ENCODE measurements at regions not wholly inside any gene's neighbourhood (a gene's known extent, or its start where the extent isn't known, plus 50 kb on each side); places are given as distances from the start of the nearest gene placed in this dataset.

GRCh38 chr2:200101922-200102321, 146.5 kb downstream of the MAIP1 start:
- H2AFZ ChIP-seq (ENCODE audit: insufficient read depth, low read length, poor library complexity), result no peak overlapping the region
- H4K12ac ChIP-seq (ENCODE audit: low read depth, low read length), result no peak overlapping the region
- H3K4me3 ChIP-seq (ENCODE audit: low read depth, low read length), result no peak overlapping the region
- H3K4me2 ChIP-seq (ENCODE audit: low read length), result no peak overlapping the region
- no peak overlapping the region for H3K14ac ChIP-seq (ENCODE audit: low read length)
- H4K8ac ChIP-seq (ENCODE audit: low read depth, low read length), result no peak overlapping the region
- H3K4ac ChIP-seq (ENCODE audit: low read depth, low read length), result no peak overlapping the region
- no peaks in the 10 kb centered on the region for H3K79me2 ChIP-seq (ENCODE audit: control insufficient read depth, insufficient read depth, low read length, poor library complexity)
- H3K18ac ChIP-seq (ENCODE audit: low read length), result no peak overlapping the region
- peaks cover 4% of the 10 kb centered on the region for H3K79me1 ChIP-seq (ENCODE audit: low read length)
- DNase-seq, result no peak
- peak overlapping the region; percentile 32 for H4K91ac ChIP-seq (ENCODE audit: low read depth, low read length)
- H2BK12ac ChIP-seq (ENCODE audit: low read length), result no peak overlapping the region
- no peak overlapping the region for H2BK120ac ChIP-seq (ENCODE audit: insufficient read depth, low read length, poor library complexity)
- no peaks in the 10 kb centered on the region for H3K36me3 ChIP-seq (ENCODE audit: control insufficient read depth in 1 of 2, insufficient read depth in 2 of 2, low read length in 2 of 2)
- peaks cover 0 to 3% of the 10 kb centered on the region in 2 experiments for H3K4me1 ChIP-seq (ENCODE audit: control insufficient read depth in 1 of 2, insufficient read depth in 2 of 2, low read length in 2 of 2)
- H2AK5ac ChIP-seq (ENCODE audit: low read length), result no peak overlapping the region
- no peak overlapping the region for H3K9ac ChIP-seq (ENCODE audit: low read length)
- no peaks in the 10 kb centered on the region for H3K27me3 ChIP-seq (ENCODE audit: insufficient read depth, low read length)
- H2BK5ac ChIP-seq (ENCODE audit: low read depth, low read length, poor library complexity), result no peak overlapping the region
- no peak overlapping the region for H3K23ac ChIP-seq (ENCODE audit: low read length)
- H3K9me3 ChIP-seq (ENCODE audit: insufficient read depth, low read depth, low read length), result no peaks in the 10 kb centered on the region
- WGBS (ENCODE audit: extremely low coverage, insufficient coverage, insufficient read length), result no CpG with 5 or more reads among the region's 4 CpGs
- no peak overlapping the region for H3K27ac ChIP-seq (ENCODE audit: low read depth, low read length)

DNA sequence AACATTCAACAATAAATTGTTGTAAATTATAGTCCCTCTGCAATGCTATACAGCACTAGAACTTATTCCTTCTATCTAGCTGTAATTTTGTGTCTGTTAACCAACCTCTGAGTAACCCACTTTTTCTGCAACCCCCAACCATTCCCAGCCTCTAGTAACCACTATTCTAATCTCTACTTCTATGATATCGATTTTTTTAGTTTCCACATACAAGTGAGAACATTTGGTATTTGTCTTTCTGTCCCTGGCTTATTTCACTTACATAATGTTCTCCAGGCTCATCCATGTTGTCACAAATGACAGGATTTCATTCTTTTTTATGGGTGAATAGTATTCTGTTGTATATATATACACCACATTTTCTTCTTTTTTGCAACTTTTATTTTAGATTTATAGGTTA, 147.6 kb downstream of the MAIP1 start:
- no peak overlapping the region for H4K12ac ChIP-seq (ENCODE audit: low read depth, low read length)
- H3K9me3 ChIP-seq (ENCODE audit: insufficient read depth, low read depth, low read length), result no peaks in the 10 kb centered on the region
- H3K36me3 ChIP-seq (ENCODE audit: control insufficient read depth in 1 of 2, insufficient read depth in 2 of 2, low read length in 2 of 2), result no peaks in the 10 kb centered on the region
- no peaks in the 10 kb centered on the region for H3K27me3 ChIP-seq (ENCODE audit: insufficient read depth, low read length)
- no peak overlapping the region for H3K27ac ChIP-seq (ENCODE audit: low read depth, low read length)
- no peak overlapping the region for H2BK12ac ChIP-seq (ENCODE audit: low read length)
- H4K91ac ChIP-seq (ENCODE audit: low read depth, low read length), result no peak overlapping the region
- no CpG with 5 or more reads among the region's 1 CpG for WGBS (ENCODE audit: extremely low coverage, insufficient coverage, insufficient read length)
- peaks cover 4% of the 10 kb centered on the region for H3K79me1 ChIP-seq (ENCODE audit: low read length)
- no peak overlapping the region for H3K4me3 ChIP-seq (ENCODE audit: low read depth, low read length)
- no peaks in the 10 kb centered on the region for H3K79me2 ChIP-seq (ENCODE audit: control insufficient read depth, insufficient read depth, low read length, poor library complexity)
- no peak overlapping the region for H2AK5ac ChIP-seq (ENCODE audit: low read length)
- H2BK5ac ChIP-seq (ENCODE audit: low read depth, low read length, poor library complexity), result no peak overlapping the region
- peaks cover 0 to 3% of the 10 kb centered on the region in 2 experiments for H3K4me1 ChIP-seq (ENCODE audit: control insufficient read depth in 1 of 2, insufficient read depth in 2 of 2, low read length in 2 of 2)
- H2BK120ac ChIP-seq (ENCODE audit: insufficient read depth, low read length, poor library complexity), result no peak overlapping the region
- no peak overlapping the region for H3K14ac ChIP-seq (ENCODE audit: low read length)
- DNase-seq, result no peak
- no peak overlapping the region for H3K23ac ChIP-seq (ENCODE audit: low read length)
- no peak overlapping the region for H3K18ac ChIP-seq (ENCODE audit: low read length)
- H3K9ac ChIP-seq (ENCODE audit: low read length), result no peak overlapping the region
- no peak overlapping the region for H3K4me2 ChIP-seq (ENCODE audit: low read length)
- H3K4ac ChIP-seq (ENCODE audit: low read depth, low read length), result no peak overlapping the region
- no peak overlapping the region for H2AFZ ChIP-seq (ENCODE audit: insufficient read depth, low read length, poor library complexity)
- H4K8ac ChIP-seq (ENCODE audit: low read depth, low read length), result no peak overlapping the region

- Histone ChIP-seq H3K79me1 (ENCODE audit: low read length) (peaks cover 4% of the 10 kb centered on the region), H3K4ac (ENCODE audit: low read depth, low read length) (no peak overlapping the region), H4K8ac (ENCODE audit: low read depth, low read length) (no peak overlapping the region), H3K27ac (ENCODE audit: low read depth, low read length) (peak overlapping the region; percentile 26), H4K12ac (ENCODE audit: low read depth, low read length) (no peak overlapping the region), H2AK5ac (ENCODE audit: low read length) (no peak overlapping the region), H3K4me3 (ENCODE audit: low read depth, low read length) (no peak overlapping the region), H3K9ac (ENCODE audit: low read length) (no peak overlapping the region), H3K9me3 (ENCODE audit: insufficient read depth, low read depth, low read length) (no peaks in the 10 kb centered on the region), H2BK5ac (ENCODE audit: low read depth, low read length, poor library complexity) (no peak overlapping the region), H2BK12ac (ENCODE audit: low read length) (no peak overlapping the region), H3K23ac (ENCODE audit: low read length) (no peak overlapping the region), H2AFZ (ENCODE audit: insufficient read depth, low read length, poor library complexity) (no peak overlapping the region), H2BK120ac (ENCODE audit: insufficient read depth, low read length, poor library complexity) (no peak overlapping the region), H3K4me1 (ENCODE audit: control insufficient read depth in 1 of 2, insufficient read depth in 2 of 2, low read length in 2 of 2) (peaks cover 0 to 3% of the 10 kb centered on the region in 2 experiments), H4K91ac (ENCODE audit: low read depth, low read length) (no peak overlapping the region), H3K79me2 (ENCODE audit: control insufficient read depth, insufficient read depth, low read length, poor library complexity) (no peaks in the 10 kb centered on the region), H3K27me3 (ENCODE audit: insufficient read depth, low read length) (no peaks in the 10 kb centered on the region), H3K4me2 (ENCODE audit: low read length) (no peak overlapping the region), H3K14ac (ENCODE audit: low read length) (no peak overlapping the region), H3K18ac (ENCODE audit: low read length) (no peak overlapping the region), H3K36me3 (ENCODE audit: control insufficient read depth in 1 of 2, insufficient read depth in 2 of 2, low read length in 2 of 2) (no peaks in the 10 kb centered on the region)
- peak; percentile 45 to 66 for DNase-seq
- no CpG with 5 or more reads among the region's 1 CpG for WGBS (ENCODE audit: extremely low coverage, insufficient coverage, insufficient read length)
Observed at GRCh38 chr2:200104015-200104414, 148.6 kb downstream of the MAIP1 start.

GRCh38 chr2:200107514-200108217, 152.3 kb downstream of the MAIP1 start:
- H3K14ac ChIP-seq (ENCODE audit: low read length), result no peak overlapping the region
- peaks cover 4% of the 10 kb centered on the region for H3K79me1 ChIP-seq (ENCODE audit: low read length)
- H3K4me3 ChIP-seq (ENCODE audit: low read depth, low read length), result no peak overlapping the region
- peak; percentile 18 to 73 for DNase-seq
- no peak overlapping the region for H3K9ac ChIP-seq (ENCODE audit: low read length)
- H3K27me3 ChIP-seq (ENCODE audit: insufficient read depth, low read length), result no peaks in the 10 kb centered on the region
- H3K18ac ChIP-seq (ENCODE audit: low read length), result no peak overlapping the region
- H3K36me3 ChIP-seq (ENCODE audit: control insufficient read depth in 1 of 2, insufficient read depth in 2 of 2, low read length in 2 of 2), result no peaks in the 10 kb centered on the region
- no peak overlapping the region for H2BK12ac ChIP-seq (ENCODE audit: low read length)
- H3K9me3 ChIP-seq (ENCODE audit: insufficient read depth, low read depth, low read length), result no peaks in the 10 kb centered on the region
- WGBS (ENCODE audit: extremely low coverage, insufficient coverage, insufficient read length), result no CpG with 5 or more reads among the region's 6 CpGs
- no peaks in the 10 kb centered on the region for H3K79me2 ChIP-seq (ENCODE audit: control insufficient read depth, insufficient read depth, low read length, poor library complexity)
- H2BK5ac ChIP-seq (ENCODE audit: low read depth, low read length, poor library complexity), result no peak overlapping the region
- no peak overlapping the region for H2AFZ ChIP-seq (ENCODE audit: insufficient read depth, low read length, poor library complexity)
- H4K8ac ChIP-seq (ENCODE audit: low read depth, low read length), result no peak overlapping the region
- H3K23ac ChIP-seq (ENCODE audit: low read length), result no peak overlapping the region
- H3K4ac ChIP-seq (ENCODE audit: low read depth, low read length), result no peak overlapping the region
- H4K91ac ChIP-seq (ENCODE audit: low read depth, low read length), result peak overlapping the region; percentile 4
- H2BK120ac ChIP-seq (ENCODE audit: insufficient read depth, low read length, poor library complexity), result peak overlapping the region; percentile 10
- no peak overlapping the region for H2AK5ac ChIP-seq (ENCODE audit: low read length)
- H4K12ac ChIP-seq (ENCODE audit: low read depth, low read length), result no peak overlapping the region
- H3K4me1 ChIP-seq (ENCODE audit: control insufficient read depth in 1 of 2, insufficient read depth in 2 of 2, low read length in 2 of 2), result peaks cover 2 to 3% of the 10 kb centered on the region in 2 experiments
- H3K4me2 ChIP-seq (ENCODE audit: low read length), result no peak overlapping the region
- H3K27ac ChIP-seq (ENCODE audit: low read depth, low read length), result no peak overlapping the region
